AG08396 (cell line): ENCODE measurements at regions not wholly inside any gene's neighbourhood (a gene's known extent, or its start where the extent isn't known, plus 50 kb on each side); places are given as distances from the start of the nearest gene placed in this dataset.
"Not testable (repeated sequence)": the region's sequence is repeated elsewhere in the genome, so short reads cannot be mapped to it uniquely, and the experiment has no call there.

Experiments used
- DNase-seq: peaks from one replicate; pipeline ENCODE4 v3.0.0; 2012; ENCODE audit warnings: low spot score, mixed read lengths

DNA sequence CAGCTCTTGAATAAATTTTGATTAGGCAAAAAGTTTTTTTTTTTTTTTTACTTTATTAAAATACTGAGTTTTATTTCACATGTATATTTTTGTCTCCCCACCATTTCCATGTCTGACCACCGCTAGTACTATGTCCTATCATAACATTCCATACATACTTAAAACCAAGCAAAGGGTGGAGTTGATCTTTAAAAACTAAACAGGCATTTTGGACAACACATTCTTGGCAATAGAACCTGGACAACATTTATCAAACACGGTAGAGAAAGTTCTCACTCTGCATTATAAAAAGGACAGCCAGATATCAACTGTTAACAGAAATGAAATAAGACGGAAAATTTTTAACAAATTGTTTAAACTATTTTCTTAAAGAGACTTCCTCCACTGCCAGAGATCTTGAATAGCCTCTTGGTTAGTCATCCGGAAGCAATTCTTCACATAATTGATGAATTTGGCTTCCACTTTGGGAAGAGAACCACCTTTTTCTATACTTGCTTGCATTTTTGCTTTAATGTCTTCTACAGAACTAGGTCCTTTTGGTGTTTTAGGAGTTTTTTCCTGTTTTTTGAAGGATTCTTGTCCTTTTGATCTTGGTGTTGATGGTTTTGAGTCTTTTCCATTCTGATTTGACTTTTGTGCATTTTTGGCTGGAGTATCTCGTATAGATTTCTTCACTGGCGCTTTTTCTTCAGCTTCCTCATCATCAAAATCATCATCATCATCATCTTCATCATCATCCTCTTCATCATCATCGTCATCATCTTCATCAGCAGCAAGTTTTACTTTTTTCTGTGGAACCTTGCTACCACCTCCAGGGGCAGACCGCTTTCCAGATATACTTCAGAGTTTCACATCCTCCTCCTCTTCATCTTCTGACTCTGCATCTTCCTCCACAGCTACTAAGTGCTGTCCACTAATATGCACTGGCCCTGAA is 58.7 kb downstream of the POU5F2 start:
- not testable (repeated sequence) for DNase-seq

DNA sequence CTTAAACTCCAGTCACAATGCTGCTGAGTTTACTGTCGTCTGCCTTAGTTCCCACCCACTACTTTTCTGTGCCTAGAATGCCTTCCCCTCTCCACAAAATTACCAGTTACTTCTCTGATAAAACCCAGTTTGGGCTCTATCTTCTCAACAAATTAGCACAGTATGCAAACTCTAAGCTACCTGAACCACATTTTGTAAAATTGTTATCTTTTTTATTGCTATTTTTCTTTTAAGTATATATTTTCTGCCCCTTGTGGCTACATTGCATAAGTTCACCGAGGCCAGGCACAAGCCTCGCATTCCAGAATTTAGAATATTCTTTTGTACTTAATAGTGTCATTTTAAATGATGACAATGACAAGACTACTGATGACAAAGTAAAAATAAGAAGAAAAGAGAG is 60.0 kb downstream of the POU5F2 start:
- no peak for DNase-seq

DNA sequence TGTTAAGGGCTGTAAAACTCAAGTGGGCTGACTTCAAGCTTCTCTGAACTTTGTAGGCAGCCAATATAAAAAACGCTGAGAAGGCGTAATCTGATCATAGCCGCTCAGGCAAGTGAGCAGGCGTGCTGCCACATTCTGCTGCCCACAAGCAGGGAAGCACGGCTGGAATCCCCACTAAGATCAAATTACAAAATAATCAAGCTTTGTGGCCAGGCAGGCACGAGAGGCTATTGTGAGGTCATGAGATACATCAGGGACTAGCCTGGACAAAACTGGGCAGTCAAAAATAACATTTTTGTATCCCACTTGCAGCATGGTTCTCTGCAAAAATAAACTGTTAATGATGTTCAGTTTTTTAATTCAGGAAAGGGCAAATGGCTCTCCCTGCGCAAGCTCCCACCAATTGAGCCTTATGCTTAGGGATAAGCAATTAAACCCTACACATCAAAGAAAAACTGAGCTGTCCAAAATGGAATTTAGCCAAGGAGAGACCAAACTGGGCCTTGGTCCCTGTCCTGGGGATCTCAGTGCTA is 64.0 kb downstream of the POU5F2 start:
- DNase-seq: peak; percentile 79

DNA sequence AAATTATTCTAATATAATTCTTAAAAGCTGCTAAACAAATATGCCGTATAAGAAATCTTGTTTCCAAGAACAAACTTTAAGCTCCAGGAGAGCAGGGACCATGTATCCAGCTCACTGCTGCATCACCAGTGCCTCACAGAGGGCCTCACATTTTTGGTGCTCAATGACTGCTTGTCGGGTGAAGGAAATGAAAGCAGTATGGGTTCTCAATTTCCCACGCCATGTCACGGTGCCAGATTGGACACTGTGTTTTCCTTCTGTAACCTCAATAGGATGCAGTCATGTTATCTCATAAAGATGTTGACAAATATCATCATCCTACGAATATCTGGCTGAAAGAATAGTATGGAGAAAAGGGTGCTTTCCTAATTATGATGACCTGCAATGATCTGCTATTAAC is 64.7 kb downstream of the POU5F2 start:
- no peak for DNase-seq

DNA sequence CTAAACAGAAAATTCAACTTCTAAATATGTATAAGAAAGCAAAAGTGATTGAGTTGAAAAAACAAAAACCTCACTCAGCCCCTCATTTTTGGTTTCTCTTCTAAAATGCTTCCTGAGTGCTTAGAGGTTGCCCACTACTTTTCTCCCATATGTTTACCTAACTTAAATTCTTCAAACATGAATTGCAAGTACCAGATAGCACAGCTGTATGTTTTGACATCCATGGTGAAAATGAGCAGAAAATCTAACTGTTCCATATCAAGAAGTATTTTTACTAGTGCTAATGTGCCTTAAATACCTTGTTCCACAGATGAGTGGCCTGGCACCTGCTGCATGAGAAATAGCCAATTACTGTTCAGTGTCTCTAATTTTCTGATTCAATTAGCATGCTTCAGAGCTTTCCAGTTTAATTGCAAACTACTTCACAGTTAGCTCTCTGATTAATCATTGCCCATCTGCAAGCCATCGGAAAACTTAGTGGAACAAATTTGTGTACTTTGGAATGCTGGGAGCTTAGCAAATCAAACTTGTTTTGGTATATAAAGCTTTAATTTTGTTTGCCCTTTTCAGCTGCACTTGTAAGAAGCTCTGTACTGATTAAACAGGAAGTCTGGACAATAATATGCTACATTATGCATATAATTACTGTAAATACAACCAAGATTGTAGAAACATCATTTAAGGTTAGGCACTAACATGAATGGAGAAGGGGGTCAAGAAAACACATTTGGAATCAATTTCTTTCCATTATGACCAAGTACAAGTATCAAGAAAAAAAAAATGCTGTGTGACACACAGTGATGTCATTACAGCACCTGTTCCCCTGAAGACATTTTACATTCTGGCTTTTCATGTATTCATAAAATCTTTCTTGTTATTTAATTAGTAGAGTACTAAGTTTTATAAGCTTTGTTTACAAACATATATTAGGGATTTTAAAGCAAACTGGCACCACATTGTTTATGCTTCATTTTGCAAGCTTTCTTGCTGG is 65.6 kb downstream of the POU5F2 start:
- no peak for DNase-seq

DNA sequence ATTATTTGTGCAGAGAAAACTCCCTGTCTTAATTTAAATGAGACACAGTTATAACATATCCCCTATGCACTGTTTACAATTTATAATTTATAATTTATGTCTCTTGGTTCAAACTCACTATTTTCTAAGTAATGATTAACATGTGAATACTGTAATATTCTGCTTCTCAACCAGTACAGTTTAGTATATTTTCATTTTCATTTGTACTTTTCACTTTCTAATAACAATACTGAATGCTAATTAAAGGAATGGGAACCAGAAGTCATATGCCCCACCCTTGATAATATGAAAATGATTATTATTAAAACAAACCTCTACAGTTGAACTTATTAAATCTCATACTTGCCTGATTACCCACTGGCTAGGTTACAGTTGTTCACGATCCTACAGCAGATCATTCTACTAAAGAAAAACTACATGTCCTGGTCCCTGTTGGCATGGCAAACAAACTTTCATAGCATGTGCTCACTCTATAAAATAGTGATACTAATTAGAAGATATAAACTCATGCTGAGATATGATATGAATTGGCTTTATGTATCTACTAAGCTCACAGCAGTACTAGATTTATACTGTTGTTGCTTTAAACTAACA is 66.4 kb downstream of the POU5F2 start:
- DNase-seq: no peak

DNA sequence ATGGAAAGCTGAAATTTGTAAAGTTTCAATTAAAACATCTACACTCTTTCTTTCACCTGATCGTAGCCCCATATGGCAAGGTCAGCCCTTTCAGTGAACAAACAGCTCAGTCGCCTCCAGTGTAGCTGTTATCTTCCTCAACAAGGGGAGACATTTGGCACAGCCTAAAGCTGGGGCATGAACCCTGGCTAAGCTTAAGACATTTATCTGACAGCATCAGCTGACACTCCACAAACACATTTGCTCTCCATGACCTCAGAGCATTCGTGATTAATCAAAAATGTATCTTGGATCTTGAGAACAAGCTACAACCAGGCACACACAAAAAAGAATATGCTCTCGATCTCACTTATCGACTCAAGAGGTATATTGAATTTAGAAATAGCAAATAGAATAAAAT is 67.3 kb downstream of the POU5F2 start:
- DNase-seq: no peak

DNA sequence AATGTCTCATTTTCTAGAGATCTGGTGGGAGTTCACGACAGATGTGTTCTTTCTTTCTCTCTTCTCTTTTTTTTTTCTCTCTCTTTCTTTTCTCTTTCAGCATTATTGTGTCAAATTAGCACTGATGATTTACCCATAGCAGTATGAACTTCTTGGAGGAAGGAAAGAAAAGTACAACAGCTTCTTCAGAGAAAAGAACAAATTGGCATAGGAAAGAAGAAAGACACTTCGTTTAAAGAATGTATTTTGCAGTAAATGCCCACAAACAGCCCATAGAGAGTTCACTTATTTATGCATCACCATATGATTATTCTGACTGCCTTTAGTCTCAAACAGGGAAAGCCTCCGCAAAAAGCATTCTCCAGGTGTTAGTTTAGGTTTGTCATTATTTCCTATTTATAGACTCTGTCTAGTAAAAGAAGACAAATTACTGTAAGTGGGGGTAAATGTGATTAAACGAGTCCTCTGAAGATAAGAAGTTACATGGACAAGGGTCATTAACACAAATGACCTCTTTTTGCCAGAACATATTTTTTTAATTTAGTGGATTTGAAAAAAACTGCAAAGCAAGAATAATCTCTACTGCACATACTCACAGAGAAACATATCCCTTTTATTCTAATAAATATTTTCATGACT is 68.0 kb downstream of the POU5F2 start:
- no peak for DNase-seq

DNA sequence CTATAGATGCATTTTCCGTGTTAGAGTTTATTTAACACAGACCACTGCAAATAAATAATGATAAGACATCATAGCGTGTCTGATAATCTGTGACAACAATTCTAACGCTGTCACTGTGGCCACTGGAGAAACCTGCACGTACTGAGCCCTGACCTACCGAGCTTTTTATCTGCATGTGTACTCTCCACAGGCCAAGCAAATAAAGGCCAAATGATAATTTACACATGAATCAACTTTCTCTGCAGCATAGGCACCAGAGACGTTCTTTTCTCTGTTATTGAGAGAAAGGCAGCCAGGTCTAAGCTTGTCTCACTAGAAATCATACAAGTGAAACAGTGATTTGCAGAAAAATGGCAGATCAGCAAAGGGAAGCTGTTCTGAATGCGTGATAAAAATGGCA is 75.8 kb downstream of the POU5F2 start:
- no peak for DNase-seq

DNA sequence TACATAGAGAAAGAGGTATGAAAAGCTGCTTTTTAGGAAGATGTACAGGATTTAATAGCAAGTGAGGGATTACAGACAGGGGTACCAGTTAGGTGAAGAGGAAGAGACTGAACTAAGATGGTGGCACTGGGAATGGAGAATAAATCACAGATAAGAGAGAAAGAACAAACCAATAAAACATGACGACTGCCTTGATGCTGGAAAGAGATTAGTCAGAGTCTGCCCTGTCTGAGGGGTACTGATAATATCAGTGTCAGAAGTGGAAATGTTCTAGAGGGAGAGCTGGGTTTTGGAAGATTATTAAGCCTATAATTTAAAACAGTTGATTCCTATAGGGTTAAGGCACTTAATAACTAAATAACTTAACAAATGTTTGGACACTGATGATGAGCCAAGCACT is 77.7 kb downstream of the NR2F1 start:
- DNase-seq: no peak

DNA sequence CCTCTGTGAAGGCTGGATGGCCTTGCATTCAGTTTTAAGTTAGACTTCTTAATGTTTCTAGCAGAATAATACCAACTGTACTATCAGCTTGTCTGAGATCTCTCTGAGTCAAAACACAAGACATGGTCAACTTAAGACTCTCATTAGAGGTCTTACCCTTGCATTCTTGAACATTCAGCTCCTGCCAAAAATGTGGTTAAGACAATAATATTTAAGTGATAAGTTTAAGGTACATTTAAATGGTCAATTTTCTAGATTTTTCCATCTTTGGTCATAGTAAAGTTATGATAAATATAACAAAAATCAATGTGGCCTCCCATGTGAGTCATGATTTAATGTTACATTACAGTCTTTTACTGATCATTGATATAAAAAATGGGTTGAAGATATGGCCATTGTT is 75.0 kb downstream of the NR2F1 start:
- DNase-seq: peak; percentile 7

DNA sequence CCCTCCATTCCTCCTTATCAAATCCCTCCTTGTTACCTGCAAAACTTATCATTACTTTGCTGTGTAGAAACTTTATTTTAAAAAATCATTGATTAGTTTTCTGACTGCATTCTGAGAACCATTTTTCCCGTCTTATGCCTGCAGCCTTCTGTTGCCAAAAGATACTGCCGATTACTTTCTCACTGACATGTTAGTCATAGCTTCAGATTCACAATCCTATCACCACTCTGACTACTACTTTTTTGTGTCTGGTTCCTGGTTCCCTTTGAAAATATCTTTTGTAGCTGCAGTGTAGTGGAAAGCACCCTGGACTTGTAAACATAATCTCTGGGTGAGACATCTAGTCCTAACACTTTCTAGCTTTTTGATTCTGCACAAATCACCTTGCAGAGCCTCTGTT is 71.7 kb downstream of the NR2F1 start:
- DNase-seq: no peak

DNA sequence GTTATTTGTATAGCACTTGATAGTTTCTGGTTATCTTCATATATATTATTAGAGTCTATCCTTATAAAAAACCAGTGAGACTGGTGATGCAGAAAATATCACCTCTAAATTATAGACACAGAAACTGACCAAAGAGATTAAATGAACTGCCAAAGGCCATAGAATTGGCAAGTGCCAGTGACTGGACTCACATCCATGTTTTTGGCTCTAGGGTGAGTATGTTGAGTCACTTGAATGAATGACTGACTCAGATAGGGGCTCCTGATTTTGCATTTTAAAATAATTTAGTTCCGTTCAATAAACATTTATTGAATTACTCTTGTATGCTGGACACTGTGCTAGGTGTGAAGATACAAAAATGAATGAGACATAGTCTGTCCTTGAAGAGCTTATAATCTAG is 70.7 kb downstream of the NR2F1 start:
- no peak for DNase-seq

DNA sequence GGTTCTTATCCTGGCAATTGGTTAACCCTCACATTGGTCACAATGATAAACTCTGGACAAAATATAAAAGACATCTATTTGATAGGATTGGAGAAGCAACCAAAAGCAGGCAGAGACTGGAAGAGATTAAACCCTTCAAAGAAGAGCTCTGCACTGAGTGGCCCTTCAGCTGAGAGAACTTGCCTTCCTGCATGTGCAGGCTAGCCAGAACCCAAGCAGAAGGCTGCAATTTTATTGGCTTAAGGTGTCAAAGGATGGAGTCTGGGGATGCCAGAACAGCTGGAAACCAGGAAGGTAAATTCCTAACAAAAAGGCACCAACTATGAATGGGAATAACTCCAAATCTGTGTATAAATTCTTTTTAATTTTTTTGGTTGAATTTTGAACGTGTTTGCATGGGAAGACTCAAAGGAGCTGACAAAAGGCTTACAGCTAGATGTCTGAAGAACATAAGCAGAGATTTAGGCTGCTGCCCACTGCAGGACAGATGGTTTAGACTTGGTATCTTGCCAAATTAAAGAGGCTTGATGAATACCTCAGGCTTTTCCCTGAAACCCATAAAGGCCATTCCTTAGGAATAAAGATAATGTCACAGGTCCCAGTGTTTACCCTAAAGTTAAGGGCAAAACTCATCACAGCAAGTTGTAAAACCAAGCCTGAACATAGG is 66.3 kb downstream of the NR2F1 start:
- DNase-seq: no peak

DNA sequence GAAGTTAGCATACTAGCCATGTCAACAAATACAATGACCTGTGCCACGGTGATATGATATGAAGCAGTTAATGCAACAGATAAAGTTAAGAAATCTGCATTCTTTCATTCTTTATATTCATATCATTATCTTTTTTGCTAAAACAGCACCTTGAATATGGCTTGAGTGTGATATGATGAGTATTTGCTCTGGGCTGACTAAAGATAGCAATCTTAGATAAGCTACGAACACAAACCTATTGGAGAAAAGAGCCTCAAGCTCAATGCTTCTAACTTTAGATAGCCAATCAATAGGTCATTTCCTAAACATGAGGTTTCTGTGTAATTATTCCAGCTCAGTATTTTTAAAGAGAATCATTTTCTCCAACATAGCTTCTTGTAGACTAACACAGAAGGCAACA is 61.7 kb downstream of the NR2F1 start:
- no peak for DNase-seq
